Body of pancreas (tissue), 4 donors: ENCODE measurements at regions not wholly inside any gene's neighbourhood (a gene's known extent, or its start where the extent isn't known, plus 50 kb on each side); places are given as distances from the start of the nearest gene placed in this dataset.

Experiments used
- ATAC-seq: fragments of 150-250 bp; one replicate; pipeline ENCODE4 v1.9.1; 2016
- DNase-seq, 4 donors: peaks; one replicate each; pipeline ENCODE4 v3.0.0-alpha.2; 2019
- H3K27ac ChIP-seq, 4 donors: fragments of 200-600 bp; sonication (generic); 1 replicate in 3 of 4; 2 replicates in 1 of 4; pipeline versions ENCODE4 v1.5.1 to v1.6.1; 2016 to 2019; ENCODE audit warnings: mild to moderate bottlenecking in 1 of 4, mixed read lengths in 1 of 4, moderate library complexity in 1 of 4
- H3K27me3 ChIP-seq, 2 donors: fragments of 200-600 bp; sonication (generic); one replicate each; pipeline ENCODE4 v1.6.0; 2016; ENCODE audit warnings: mild to moderate bottlenecking in 1 of 2
- H3K36me3 ChIP-seq, 2 donors: fragments of 200-600 bp; sonication (generic); replicated peaks in 1 of 2; 2 replicates each; pipeline ENCODE4 v1.5.1; 2016; ENCODE audit warnings: low read depth in 2 of 2; ENCODE audit not compliant: insufficient read depth in 1 of 2
- H3K4me1 ChIP-seq: fragments of 200-600 bp; sonication (generic); one replicate; pipeline ENCODE4 v1.6.0; 2016
- H3K4me3 ChIP-seq, 2 donors: fragments of 200-600 bp; sonication (generic); 1 replicate in 1 of 2; 2 replicates in 1 of 2; pipeline ENCODE4 v1.5.1; 2016 to 2019
- H3K9me3 ChIP-seq, 3 donors: fragments of 200-600 bp; sonication (generic); 1 replicate in 2 of 3; 2 replicates in 1 of 3; pipeline ENCODE4 v1.5.1; 2016
- CTCF ChIP-seq, 7 experiments: fragments of 450-650 bp in 4 of 7; fragments of 200-600 bp in 3 of 7; sonication (generic) in 3 of 7; IDR thresholded peaks; one replicate each; pipeline ENCODE4 v1.5.1; 2016 to 2019; ENCODE audit warnings: antibody characterized with exemption in 7 of 7
- POLR2A ChIP-seq, 3 donors: fragments of 450-650 bp; IDR thresholded peaks; one replicate each; pipeline ENCODE4 v1.6.1; 2016; ENCODE audit warnings: antibody characterized with exemption in 3 of 3, mild to moderate bottlenecking in 2 of 3
- WGBS, 2 donors: methylation state at CpG; one replicate each; pipeline ENCODE4 v1.1.5; 2017; 5-methylcytosine and 5-hydroxymethylcytosine counted together
- intact Hi-C: fragments of 100-400 bp; cut with DNase I; formaldehyde crosslinking; loops from one replicate; pipeline ENCODE4 v1.15.1; 2023

DNA sequence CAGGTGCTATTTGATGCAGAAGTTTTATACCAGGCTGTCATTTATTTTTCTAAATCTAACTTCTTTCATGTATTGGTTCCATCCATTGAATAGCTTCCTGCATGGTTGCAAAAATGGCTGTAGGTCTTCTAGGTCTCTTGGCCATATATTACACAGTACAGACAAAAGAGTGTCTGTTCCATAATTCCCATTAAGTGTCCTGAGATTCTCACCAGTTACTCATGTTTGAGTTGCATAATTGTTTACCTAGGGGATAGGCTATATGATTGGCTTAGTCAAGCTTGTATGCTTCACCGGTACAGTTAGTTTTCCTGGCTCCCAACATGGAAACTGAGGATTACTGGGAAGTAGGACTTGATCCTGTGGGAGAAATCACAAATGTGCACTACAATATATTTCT is 399.4 kb upstream of the NUDT12 start:
- TF ChIP-seq POLR2A (IDR thresholded peaks at IDR 0.05) (no peak), CTCF (IDR thresholded peaks at IDR 0.05) (no peak)
- H3K4me3 ChIP-seq, result no peak overlapping the region
- DNase-seq (no peak), ATAC-seq (no peak)
- H3K36me3 ChIP-seq, result no peaks in the 10 kb centered on the region
- 60 to 65% methylated on average over 1 of the region's 1 CpG for whole genome bisulfite sequencing, 2 donors
- H3K4me1 ChIP-seq, result no peaks in the 10 kb centered on the region
- no peak overlapping the region for H3K27ac ChIP-seq
- H3K9me3 ChIP-seq, result no peaks in the 10 kb centered on the region
- no peaks in the 10 kb centered on the region for H3K27me3 ChIP-seq
- intact Hi-C loops, result no loop called here

- Histone ChIP-seq H3K27me3 (no peaks in the 10 kb centered on the region), H3K9me3 (no peaks in the 10 kb centered on the region), H3K27ac (no peak overlapping the region), H3K4me1 (no peaks in the 10 kb centered on the region), H3K36me3 (no peaks in the 10 kb centered on the region), H3K4me3 (no peak overlapping the region)
- WGBS, 2 donors, result 88 to 92% methylated on average over 27 to 30 of the region's 47 CpGs
- no peak for DNase-seq
- TF ChIP-seq POLR2A (IDR thresholded peaks at IDR 0.05) (no peak), CTCF (IDR thresholded peaks at IDR 0.05) (no peak)
- ATAC-seq, result no peak
- intact Hi-C loops, result no loop called here
These were observed 391.2 kb upstream of the NUDT12 start for GRCh38 chr5:103953601-103954382.

DNA sequence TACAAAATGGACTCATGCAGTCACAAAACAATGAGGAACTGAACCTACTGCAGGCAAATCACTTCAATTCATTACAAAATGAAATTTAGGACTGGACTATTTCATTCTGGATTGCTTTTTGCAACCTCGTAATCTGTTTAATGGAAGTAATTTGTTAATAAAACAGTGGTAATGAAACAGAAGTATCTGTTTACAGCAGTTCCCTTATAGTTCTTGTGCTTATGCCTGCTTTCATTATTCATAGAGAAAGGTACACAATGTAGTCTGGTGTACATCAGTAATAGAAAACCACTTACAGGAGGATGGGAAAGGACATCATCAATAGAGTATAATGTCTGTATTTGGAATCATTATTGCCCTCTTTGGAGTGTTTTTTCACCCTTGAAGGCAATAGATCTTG is 389.2 kb upstream of the NUDT12 start:
- H3K9me3 ChIP-seq, result no peaks in the 10 kb centered on the region
- H3K4me1 ChIP-seq, result no peaks in the 10 kb centered on the region
- H3K36me3 ChIP-seq, result no peaks in the 10 kb centered on the region
- TF ChIP-seq POLR2A (IDR thresholded peaks at IDR 0.05), result no peak
- no peak for TF ChIP-seq CTCF (IDR thresholded peaks at IDR 0.05)
- H3K27ac ChIP-seq, result no peak overlapping the region
- intact Hi-C loops, result no loop called here
- DNase-seq (no peak), ATAC-seq (no peak)
- 77 to 78% methylated on average over 1 of the region's 1 CpG for WGBS, 2 donors
- no peak overlapping the region for H3K4me3 ChIP-seq
- no peaks in the 10 kb centered on the region for H3K27me3 ChIP-seq

GRCh38 chr5:103943230-103943629 is 380.6 kb upstream of the NUDT12 start:
- no peak overlapping the region for H3K4me3 ChIP-seq
- H3K4me1 ChIP-seq, result no peaks in the 10 kb centered on the region
- no peaks in the 10 kb centered on the region for H3K36me3 ChIP-seq
- intact Hi-C loops, result no loop called here
- TF ChIP-seq POLR2A (IDR thresholded peaks at IDR 0.05), result no peak
- TF ChIP-seq CTCF (IDR thresholded peaks at IDR 0.05), result no peak
- no peak for DNase-seq
- no peaks in the 10 kb centered on the region for H3K27me3 ChIP-seq
- H3K27ac ChIP-seq, result no peak overlapping the region
- WGBS, 2 donors, result 68 to 73% methylated on average over 7 of the region's 7 CpGs
- no peaks in the 10 kb centered on the region for H3K9me3 ChIP-seq
- ATAC-seq, result no peak

DNA sequence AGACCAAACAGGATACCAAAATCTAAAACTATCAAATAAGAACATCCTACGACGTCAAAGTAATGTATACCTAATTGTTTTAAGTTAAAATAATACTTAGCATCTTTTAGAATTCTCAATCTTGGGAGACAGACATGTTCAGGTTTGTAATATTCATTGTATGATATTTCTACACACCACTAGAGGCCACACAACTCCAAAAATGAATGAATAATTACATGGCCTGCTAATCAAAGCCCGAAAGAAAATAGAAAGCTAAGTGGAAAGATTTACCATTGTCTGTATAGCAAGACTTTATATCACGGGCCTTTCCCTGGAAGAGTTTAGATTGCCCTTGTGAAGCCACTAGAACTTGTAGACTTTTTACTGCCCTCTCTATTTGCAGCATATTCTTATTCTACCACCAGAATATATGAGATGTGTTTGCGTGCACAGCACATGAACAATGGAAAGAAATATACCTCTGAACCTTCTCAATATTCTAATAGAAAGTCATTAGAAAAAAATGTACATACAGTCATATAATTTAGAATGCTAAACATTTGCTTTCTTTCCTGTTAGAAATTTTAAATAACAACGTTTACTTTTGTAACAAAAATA is 380.1 kb upstream of the NUDT12 start:
- ATAC-seq, result no peak
- no peaks in the 10 kb centered on the region for H3K27me3 ChIP-seq
- no peak overlapping the region for H3K27ac ChIP-seq
- no peak for DNase-seq
- H3K36me3 ChIP-seq, result no peaks in the 10 kb centered on the region
- H3K4me1 ChIP-seq, result no peaks in the 10 kb centered on the region
- intact Hi-C loops, result no loop called here
- no peak for TF ChIP-seq POLR2A (IDR thresholded peaks at IDR 0.05)
- no peak for TF ChIP-seq CTCF (IDR thresholded peaks at IDR 0.05)
- H3K9me3 ChIP-seq, result no peaks in the 10 kb centered on the region
- 49 to 56% methylated on average over 6 of the region's 6 CpGs for WGBS, 2 donors
- no peak overlapping the region for H3K4me3 ChIP-seq
